ENCODE measurements at regions not wholly inside any gene's neighbourhood (a gene's known extent, or its start where the extent isn't known, plus 50 kb on each side); places are given as distances from the start of the nearest gene placed in this dataset.

- Histone ChIP-seq H3K4me1 (ENCODE audit: control insufficient read depth in 5 of 5, insufficient read depth in 5 of 5, low read length in 5 of 5) (peaks cover 0 to 5% (median 2%) of the 10 kb centered on the region in 5 donors), H3K27me3 (ENCODE audit: control insufficient read depth in 3 of 3, insufficient read depth in 3 of 3, low read length in 2 of 3) (no peaks in the 10 kb centered on the region), H3K9ac (ENCODE audit: insufficient read depth in 1 of 2, low read length in 2 of 2) (no peak overlapping the region), H3K4me3 (no peak overlapping the region), H3K9me3 (ENCODE audit: control insufficient read depth in 4 of 4, insufficient read depth in 3 of 4, low read length in 3 of 4) (peaks cover 0 to 3% (median 0%) of the 10 kb centered on the region in 4 donors), H3K27ac (ENCODE audit: low read depth in 1 of 2, low read length in 1 of 2) (no peak overlapping the region), H3K36me3 (ENCODE audit: control insufficient read depth in 4 of 4, insufficient read depth in 4 of 4, low read length in 4 of 4) (no peaks in the 10 kb centered on the region)
- 95 to 96% methylated on average over 2 of the region's 2 CpGs for WGBS, 2 donors
- DNase-seq, result no peak
- ATAC-seq (ENCODE audit: insufficient read depth, low FRiP score), result no peak
- TF ChIP-seq, protein P1, sequence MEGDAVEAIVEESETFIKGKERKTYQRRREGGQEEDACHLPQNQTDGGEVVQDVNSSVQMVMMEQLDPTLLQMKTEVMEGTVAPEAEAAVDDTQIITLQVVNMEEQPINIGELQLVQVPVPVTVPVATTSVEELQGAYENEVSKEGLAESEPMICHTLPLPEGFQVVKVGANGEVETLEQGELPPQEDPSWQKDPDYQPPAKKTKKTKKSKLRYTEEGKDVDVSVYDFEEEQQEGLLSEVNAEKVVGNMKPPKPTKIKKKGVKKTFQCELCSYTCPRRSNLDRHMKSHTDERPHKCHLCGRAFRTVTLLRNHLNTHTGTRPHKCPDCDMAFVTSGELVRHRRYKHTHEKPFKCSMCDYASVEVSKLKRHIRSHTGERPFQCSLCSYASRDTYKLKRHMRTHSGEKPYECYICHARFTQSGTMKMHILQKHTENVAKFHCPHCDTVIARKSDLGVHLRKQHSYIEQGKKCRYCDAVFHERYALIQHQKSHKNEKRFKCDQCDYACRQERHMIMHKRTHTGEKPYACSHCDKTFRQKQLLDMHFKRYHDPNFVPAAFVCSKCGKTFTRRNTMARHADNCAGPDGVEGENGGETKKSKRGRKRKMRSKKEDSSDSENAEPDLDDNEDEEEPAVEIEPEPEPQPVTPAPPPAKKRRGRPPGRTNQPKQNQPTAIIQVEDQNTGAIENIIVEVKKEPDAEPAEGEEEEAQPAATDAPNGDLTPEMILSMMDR (IDR thresholded peaks at IDR 0.05; ENCODE audit: control extremely low read depth, extremely low read depth), result no peak
Measured at GRCh38 chr1:55512466-55512865, 297.3 kb upstream of the USP24 start.

- TF ChIP-seq, protein P1 (IDR thresholded peaks at IDR 0.05; ENCODE audit: control extremely low read depth, extremely low read depth), result no peak
- no peak overlapping the region for H3K9ac ChIP-seq (ENCODE audit: insufficient read depth in 1 of 2, low read length in 2 of 2)
- no peak overlapping the region for H3K27ac ChIP-seq (ENCODE audit: low read depth in 1 of 2, low read length in 1 of 2)
- H3K4me3 ChIP-seq, result no peak overlapping the region
- H3K27me3 ChIP-seq (ENCODE audit: control insufficient read depth in 3 of 3, insufficient read depth in 3 of 3, low read length in 2 of 3), result no peaks in the 10 kb centered on the region
- DNase-seq (no peak), ATAC-seq (ENCODE audit: insufficient read depth, low FRiP score) (no peak)
- H3K36me3 ChIP-seq (ENCODE audit: control insufficient read depth in 4 of 4, insufficient read depth in 4 of 4, low read length in 4 of 4), result no peaks in the 10 kb centered on the region
- H3K9me3 ChIP-seq (ENCODE audit: control insufficient read depth in 4 of 4, insufficient read depth in 3 of 4, low read length in 3 of 4), result no peaks in the 10 kb centered on the region
- H3K4me1 ChIP-seq (ENCODE audit: control insufficient read depth in 5 of 5, insufficient read depth in 5 of 5, low read length in 5 of 5), result peaks cover 0 to 32% (median 4%) of the 10 kb centered on the region in 5 donors
- 90 to 91% methylated on average over 2 of the region's 2 CpGs for WGBS, 2 donors
Measured at GRCh38 chr1:55507578-55507931, 292.4 kb upstream of the USP24 start.

DNA sequence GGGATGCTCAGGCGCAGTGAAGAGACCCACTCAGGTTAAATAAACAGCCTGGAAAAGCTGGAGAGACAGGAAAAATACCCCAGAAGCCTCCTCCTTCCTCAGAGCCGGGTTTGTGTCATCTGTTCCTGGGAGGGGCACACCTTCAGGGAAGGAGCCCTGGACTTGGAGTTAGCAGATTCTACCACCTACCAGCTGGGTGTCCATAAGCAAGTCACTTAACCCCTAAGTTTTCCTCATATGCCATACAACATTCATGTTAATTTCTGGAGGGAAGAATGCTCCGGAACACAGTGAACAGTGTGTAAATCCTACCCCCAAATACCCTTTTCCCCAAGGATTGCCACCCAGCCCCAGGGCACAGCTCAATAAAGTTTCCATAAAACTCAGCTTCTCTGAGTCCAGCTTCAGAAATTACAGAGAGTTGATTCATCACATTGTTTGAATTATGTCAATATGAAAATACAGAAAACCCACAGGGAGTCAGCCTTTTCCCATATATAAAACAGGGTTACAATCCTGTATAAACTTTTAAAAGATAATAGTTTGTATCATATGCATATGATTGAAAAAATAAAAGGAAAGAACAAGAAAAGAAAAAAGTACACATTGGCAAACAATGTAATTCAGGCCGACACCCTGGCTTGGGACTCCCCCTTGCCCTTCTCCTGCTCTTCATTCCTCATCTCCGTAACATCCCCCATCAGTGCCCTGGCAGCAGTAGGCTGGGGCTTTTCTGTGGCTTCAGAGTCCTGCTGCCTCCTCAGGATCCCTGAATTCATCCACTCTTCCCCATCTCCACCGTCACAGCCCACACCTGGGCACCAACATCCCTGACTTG is 291.8 kb upstream of the USP24 start:
- Histone ChIP-seq H3K9me3 (ENCODE audit: control insufficient read depth in 4 of 4, insufficient read depth in 3 of 4, low read length in 3 of 4) (no peaks in the 10 kb centered on the region), H3K27me3 (ENCODE audit: control insufficient read depth in 3 of 3, insufficient read depth in 3 of 3, low read length in 2 of 3) (no peaks in the 10 kb centered on the region), H3K9ac (ENCODE audit: insufficient read depth in 1 of 2, low read length in 2 of 2) (no peak overlapping the region), H3K27ac (ENCODE audit: low read depth in 1 of 2, low read length in 1 of 2) (no peak overlapping the region), H3K36me3 (ENCODE audit: control insufficient read depth in 4 of 4, insufficient read depth in 4 of 4, low read length in 4 of 4) (no peaks in the 10 kb centered on the region), H3K4me1 (ENCODE audit: control insufficient read depth in 5 of 5, insufficient read depth in 5 of 5, low read length in 5 of 5) (peaks cover 0 to 32% (median 4%) of the 10 kb centered on the region in 5 donors), H3K4me3 (no peak overlapping the region)
- TF ChIP-seq, protein P1 (IDR thresholded peaks at IDR 0.05; ENCODE audit: control extremely low read depth, extremely low read depth), result no peak
- ATAC-seq (ENCODE audit: insufficient read depth, low FRiP score) (no peak), DNase-seq (peak in 2 of 3 donors; percentile 31 to 36)
- 75 to 81% methylated on average over 6 of the region's 6 CpGs for WGBS, 2 donors
